HK-2 (cell line): ENCODE measurements at regions not wholly inside any gene's neighbourhood (a gene's known extent, or its start where the extent isn't known, plus 50 kb on each side); places are given as distances from the start of the nearest gene placed in this dataset.
"Not testable (repeated sequence)": the region's sequence is repeated elsewhere in the genome, so short reads cannot be mapped to it uniquely, and the experiment has no call there.

Experiments used
- DNase-seq: peaks from one replicate; pipeline ENCODE4 v3.0.0-alpha.2; 2018; ENCODE audit not compliant: unreplicated experiment

DNA sequence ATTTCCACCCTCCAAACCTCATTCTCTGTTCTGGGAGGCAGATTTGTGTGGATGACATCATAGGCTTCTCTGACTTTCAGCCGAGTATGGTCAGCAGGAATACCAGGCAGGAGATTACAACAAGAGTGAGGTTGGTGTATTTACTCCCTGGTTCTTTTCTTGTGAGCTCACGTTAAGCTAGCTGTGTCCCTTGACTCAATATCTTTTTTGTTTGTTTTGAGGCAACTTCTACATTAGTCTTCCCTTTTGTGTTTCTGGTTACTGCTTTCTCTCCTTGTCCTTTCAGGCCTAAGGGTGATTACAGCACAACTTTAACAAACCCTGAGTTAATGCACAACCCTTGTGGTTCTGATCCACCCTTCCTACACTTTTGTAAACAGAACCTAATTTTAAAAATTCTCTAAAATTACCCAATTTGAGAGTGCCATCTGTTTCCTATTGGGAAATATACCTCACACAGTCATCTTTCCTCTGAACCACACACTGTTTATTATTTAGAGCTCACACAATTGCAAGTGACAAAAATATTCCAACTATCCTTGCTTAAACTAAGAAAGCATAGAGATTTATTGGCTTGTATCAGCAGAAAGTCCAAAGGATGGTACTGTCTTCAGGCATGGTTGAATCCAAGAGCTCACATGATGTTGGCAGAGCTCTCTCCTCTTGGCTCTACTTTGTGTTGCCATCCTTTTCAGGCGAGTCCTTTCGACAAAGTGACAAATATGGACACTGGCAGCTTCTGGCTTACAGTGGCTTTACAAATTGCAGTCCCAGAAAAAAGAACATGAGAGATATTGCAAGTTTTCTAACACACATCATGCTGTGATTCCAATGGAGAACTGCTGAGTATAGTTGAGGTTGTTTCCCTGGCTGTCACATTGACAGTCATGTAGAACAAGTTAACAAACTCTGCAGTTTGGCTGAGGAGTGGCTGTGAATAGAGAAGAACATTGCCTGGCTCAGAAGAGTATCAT lies 150.5 kb upstream of the DDIT4L start:
- DNase-seq = no peak

DNA sequence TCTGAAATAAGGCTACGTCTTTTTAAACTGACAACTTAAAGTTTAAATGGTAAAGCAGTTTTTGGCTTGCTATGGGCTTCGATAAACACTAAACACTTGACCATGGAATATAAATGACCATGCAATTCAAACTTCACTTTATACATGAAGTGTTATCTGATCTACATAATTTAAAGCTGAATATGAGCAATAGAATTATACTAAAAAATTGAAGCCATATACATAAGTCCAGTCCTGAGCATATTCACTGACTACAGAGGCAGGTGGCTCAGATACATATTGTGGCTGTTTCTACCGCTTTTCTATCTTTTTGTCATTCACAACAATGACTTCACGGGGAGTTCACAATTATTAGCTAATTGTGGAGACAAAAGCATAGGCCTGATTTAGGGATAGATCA lies 149.6 kb upstream of the DDIT4L start:
- DNase-seq = no peak

DNA sequence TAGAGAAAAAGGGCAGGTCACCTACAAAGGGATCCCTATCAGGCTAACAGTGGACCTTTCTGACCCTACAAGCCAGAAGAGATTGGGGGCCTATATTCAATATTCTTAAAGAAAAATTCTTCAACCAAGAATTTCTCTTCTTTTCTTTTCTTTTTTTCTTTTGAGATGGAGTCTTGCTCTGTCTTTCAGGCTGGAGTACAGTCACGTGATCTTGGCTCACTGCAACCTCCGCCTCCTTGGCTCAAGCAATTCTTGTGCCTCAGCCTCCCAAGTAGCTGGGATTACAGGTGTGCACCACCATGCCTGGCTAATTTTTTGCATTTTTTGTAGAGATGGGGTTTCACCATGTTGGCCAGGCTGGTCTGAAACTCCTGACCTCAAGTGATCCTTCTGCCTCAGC lies 143.2 kb upstream of the DDIT4L start:
- DNase-seq = not testable (repeated sequence)

DNA sequence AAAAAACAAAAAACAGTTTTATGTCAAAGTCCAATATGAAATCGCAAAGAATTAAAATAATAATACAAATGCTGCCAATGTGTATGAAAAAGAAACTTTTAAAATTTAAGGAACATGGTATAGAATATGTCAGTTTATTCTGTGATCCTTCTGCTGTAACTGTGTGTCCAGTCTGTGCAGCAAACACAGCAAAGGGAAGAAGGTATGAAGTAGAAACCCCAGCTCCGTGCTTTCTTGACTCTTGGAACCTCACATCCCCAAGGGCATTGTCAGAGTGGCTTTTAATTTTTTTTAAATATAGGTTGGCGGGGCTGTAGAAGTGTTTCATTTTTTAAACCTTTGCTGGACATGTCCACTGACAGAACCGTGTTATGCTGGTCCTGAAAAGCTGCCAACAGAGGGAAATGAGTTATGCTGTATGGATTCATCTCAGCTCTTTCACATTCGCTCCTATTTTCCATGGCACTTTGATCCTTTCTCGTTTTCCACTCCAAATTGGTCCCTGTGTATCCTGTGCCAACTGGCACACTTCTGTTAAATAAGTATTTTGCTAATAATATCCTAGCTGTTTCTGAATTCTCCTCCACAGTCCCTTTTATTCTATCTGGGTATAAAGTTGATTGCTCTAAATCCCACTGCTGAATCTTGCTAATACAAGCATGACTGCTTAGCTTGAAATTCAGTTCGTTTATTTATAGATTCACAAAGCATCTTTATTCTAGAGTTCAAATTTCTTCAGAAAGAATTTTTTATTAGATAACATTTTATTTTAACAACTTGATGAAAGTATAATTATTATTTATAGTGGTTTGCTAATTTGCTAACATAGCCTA lies 127.0 kb upstream of the DDIT4L start:
- no peak for DNase-seq

DNA sequence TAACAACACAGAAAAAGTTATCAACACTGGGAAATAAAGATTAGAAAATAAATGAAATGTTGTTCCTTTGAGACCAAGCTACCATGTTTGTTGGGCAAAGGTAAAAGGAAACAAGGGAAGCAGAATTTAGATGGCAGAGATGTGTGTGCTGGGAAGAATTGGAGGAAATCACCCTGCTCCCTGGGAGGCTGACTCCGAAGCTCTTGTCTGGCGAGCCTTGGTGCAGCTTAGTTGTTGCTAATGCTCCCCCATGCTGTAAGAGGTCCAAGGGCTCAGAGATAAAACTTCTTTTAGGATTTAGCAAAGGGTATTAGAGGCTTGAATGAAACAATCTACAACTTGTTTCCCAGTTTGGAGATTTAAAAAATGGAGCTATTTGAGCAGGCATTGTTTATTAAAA lies 123.8 kb upstream of the DDIT4L start:
- DNase-seq = no peak

DNA sequence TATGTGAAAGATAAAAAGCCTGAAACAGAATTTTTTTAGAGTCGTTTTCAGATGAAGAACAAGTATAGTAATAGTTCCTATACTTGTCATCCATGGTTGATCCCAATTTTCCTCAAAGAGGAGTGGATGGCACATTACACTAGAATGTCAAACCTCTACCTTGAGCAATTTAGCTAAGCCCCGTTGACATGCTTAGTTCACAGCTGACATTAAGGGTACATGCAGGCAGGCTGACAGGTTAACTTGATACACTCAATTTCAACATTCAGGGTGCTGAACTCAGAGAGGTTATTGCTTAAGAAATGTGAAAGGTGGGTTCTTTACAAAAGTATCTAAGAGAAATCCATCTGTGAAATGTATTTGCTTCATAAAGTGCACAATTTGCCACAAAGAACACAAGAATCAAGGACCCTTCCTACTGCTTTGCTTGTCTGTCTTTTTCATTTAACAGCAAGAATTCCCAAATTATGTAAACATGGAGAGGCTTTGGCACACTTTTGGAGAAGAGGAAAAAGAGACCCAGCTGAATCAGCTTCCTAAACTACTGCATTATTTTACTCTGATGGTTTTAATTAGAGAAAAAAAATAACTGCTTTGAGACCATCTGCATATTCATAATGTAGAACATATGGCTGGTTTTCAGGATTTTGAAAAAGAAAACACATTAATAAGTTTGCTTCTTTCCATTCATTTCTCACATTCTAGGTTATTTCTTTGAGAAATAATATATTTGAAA lies 122.5 kb upstream of the DDIT4L start:
- no peak for DNase-seq

DNA sequence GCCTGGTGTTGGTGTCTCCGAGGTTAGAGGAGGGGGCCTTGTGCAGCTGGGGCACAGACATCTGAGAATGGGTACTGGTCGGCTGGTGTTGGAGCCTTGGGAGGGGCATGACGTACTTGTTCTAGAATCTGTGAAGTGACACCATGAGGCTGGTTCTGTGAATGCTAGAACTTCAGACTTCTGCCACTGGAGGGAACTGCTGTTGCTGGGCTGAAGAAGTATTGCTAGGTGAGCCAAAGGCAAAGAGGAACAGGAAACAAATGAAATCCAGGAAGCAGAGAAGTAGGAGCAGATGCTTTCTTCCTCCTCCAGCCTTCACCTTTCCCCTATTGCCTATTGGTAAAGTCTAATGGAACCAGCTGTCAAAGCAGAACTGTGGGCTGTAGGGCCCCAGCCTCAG lies 120.9 kb upstream of the DDIT4L start:
- DNase-seq = no peak

DNA sequence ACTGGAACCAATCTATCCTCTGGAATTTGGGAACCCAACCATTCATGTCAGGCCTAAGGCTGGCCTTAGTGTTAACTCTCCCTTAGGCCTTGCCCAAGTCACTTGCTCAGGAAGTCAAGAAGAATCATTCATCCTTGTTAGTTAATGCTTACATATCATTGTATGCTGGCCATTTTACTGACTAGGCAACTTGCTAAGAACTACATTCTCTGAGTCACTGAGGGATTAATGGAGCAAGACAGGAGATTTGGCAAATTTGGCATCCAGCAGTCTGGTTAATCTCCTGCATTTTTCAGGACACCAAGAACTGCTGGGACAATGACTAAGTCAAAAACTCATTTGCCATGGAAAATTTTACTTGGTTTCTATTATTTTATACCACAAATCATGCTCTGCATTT lies 115.8 kb upstream of the DDIT4L start:
- no peak for DNase-seq

DNA sequence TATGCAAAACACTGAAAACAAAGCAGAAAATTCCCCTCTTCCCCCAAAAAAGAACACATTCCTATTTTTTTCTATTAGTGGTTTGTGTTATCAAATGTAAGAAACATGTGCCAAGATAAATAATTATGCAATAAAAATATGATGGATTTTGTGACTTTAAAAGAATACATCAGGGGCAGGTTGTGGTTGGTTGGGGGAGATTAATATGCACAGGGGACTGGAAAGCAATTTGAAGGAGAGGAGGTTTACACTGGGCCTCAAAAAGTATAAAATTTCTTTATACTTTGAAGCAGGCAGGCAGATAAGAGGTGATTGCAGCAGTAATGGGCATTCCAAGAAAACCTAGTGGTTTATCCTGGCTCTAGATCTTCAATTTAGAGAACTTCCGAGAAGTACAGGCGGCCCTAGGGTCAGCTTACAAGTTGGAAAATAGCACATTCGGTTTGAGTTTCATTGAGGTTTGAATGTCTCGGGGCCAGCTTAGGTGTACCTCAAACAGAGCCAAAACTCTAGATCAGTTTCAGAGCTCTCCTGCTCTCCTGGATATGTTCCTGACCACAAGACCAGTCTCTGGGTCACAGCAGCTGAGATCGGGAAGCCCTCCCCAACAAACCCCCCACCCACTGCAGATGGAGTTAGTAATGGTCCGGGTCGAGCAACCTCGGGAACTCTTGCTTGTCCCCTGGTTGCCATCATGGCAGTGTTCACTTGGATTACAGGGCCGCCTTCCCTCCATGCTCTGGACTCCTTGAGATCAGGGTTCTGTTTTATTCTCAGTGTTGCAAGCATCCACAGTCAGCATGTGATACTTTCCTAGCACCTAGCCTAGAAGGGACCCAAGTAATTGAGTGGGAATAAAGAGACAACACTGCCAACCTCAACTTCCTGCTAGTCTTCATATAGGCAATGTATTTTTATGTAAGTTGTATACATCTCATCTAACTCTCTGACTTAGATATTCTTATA lies 112.1 kb upstream of the DDIT4L start:
- no peak for DNase-seq

DNA sequence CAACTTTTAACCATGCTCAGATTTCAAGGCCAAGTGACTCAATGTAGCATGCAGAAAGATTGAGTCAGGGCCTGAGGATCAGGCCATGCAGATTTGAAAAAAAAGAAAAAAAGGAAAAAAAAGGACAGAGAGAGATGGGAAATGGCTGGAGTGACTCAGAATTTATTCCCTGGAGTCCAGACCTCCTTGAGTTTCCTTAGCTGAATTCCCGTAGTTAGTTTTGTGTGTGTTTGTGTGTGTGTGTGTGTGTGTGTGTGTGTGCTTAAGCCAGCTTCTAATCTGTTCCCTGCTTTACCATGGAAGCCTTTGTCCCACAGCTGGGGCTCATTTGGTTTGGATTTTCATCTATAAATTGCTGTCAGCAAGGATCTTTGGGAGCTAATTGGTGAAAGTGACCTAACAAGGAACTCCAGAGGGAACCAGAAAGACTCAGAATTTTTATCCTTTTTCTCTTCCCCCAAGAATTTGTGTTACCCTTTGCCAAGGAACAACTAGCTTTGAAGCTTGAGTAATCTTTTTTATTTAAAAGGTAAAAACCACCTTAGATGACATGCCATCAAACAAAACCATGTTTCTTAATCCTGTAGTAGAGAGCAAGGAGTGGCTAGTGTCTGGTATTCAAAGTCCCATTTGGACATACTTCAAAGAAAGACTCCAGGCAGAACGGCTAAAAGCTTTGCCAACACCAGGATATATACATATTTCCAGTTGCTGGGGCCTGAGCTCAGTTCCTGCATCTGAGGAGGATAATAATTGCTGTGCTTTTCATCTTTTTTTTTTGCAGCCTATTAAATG lies 109.0 kb upstream of the DDIT4L start:
- peak; percentile 38 for DNase-seq

DNA sequence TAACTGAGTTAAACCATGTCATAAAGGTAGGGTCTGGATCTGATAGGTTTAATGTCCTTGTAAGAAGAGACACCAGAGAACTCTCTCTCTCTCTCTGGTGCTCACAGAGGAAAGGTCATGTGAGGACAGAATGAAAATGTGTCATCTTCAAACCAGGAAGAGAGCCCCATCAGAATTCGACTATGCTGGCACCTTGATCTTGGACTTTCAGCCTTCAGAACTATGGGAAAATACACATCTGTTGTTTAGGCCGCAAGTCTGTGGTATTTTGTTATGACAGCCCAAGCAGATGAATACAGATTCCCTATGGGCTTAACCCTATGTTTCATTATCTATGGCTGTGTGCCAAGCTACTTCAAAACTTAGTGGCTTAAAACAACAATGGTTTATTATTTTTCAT lies 105.5 kb upstream of the DDIT4L start:
- DNase-seq = no peak

DNA sequence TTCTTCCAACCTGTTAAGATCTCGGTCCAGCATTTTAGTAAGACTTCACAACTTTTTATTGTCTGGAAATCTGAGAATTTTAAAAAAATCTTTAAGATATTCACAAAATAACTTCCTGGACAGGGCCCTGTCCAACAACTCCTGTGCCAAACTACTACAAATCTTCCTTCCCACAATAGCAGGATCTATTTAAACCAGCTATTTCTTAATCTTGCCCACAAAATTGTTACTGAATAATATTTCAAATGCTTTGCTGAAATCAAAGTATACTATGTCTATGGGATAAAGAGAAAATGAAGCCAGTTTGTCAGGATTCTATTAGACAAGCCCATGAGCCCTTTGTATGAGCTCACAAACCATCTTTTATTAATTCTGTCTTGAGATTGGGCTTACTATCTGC lies 104.1 kb upstream of the DDIT4L start:
- DNase-seq = no peak

DNA sequence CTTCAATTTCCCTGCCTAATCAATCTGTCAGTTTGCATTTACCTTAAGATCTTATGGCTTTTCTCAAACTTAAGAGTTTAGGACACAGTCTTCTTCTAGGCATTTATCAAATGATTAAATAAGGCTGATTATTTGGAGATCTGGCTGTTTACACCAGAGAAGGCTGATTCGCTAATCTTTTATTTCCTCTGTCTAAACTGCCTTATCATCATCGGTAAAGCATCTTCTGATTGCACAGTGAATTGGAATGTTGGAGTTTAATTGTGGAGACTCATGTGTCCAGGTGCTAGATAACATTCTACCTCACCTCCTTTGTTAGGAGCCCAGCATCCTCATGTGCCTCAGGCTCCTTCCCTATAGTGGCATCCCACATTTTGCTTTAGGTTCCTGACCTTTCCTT lies 100.3 kb upstream of the DDIT4L start:
- DNase-seq = no peak

DNA sequence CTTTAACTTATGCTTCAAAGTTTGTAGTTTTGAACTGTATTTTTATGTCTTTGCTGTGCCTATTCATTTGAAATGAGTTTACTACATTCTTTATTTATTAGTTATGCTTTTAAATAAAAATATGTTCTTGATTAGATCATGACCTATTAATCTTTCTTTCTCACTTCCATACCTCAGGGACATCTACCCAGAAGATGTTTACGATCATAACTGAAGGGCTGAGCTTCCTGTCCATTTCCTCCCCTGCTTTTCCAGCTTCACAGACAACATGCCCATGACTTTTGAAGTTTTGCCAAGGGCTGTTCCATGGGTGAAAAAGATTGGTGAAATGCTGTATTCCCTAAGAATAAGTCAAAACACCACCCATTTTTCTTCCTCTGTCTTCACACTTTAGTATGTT lies 99.7 kb upstream of the DDIT4L start:
- no peak for DNase-seq

DNA sequence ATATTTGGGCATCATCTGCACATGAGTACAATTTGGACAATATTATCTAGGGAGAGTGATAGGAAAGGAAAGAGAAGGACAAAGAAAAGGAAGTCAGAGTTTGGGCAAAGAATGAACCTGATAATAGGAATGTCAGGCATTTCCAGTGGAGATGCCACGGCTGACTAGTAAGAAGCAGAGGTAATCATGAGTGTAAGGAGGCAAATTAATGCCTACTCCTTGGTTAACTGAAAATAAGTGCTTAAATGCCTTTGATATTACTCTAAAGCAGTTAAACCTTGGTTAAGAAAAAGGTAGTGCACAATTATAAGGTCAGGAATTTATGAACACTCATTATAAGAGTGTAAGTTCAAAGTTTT lies 99.2 kb upstream of the DDIT4L start:
- DNase-seq = no peak

DNA sequence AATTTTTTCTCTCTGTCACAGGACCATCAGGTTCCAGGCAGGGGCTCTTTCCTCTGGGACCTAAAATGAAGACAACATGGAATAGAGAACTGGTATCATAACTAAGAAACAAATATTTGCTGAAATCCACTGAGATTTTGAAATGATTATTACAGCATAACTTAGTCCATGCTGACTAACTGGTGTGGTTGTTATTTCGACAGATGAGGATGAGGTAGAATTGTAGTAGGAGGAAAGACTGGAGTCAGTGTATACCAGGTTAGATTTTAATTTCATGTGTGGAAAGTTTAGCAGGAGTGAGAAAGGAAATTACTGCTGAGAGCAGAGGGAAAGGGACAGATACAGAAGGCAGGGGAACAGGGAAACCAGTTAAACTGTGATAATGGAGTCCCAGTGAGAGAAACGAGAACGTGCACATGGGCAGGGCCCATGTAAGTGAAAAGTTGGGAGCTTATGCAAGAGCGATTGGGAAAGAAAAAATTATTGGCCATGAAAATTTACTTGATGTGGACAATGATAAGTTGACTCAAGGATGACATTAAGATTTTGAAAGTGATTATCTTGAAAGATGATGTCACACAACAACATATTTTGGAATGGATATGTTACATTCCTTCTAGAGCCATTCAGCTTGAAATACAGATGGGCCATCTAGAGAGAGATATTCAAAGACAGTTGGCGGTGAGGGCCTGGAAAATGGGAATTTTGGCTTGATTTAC lies 98.7 kb upstream of the DDIT4L start:
- DNase-seq = no peak

DNA sequence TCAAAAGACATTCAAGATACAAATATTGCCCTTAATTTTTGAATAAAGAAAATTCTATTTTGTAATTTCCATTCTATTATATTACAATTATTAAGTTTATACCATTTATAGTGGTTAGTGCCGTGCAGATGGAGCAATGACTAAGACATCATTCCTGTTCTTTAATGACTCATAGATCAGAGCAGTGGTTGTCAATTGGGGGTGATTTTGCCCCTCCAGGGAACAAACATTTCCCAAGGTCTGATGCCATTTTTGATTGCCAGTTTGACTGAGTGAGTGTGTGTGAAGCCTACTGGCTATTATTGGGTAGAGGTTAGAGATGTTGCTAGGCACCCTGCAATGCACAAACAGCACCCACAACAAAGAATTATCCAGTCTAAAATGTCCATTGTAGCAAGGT lies 97.9 kb upstream of the DDIT4L start:
- no peak for DNase-seq

DNA sequence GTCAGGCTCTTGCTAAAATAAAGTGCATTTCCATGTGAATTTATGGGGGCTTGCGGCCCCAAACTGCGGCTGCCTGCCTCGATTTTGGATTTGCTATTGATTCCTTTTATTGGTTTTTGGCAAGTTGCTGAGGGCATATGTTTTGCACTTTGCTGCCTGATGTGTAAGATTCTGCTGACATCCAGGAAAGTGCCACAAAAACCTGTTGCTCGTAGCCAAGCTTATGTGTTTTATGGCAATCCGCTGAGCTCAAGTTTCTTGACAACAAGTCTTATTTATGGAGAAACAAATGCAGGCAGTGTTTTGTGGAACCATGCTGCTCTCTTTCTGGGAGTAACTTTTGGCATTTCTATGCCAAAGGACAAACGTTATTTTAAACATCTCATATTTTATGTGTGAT lies 97.3 kb upstream of the DDIT4L start:
- DNase-seq = no peak

DNA sequence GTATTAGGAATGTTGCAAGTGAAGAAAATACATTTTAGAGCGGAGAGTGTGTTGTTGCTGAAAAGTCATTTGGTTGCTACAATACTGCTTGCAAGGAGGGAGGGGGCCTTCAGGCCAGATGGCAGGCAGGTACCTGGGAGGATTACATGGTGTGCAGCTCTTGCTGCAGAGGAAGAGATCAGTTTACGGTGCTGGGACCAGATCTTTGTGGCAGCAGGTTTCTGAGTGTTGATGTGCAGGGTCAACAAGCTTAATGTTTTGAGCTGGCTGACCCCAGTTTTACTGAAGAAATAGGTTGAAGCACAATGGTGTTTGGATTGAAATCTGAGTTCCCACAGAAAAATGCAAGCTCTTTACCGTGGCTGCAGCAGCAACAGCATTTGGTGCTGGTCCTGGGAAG lies 96.4 kb upstream of the DDIT4L start:
- DNase-seq = no peak

DNA sequence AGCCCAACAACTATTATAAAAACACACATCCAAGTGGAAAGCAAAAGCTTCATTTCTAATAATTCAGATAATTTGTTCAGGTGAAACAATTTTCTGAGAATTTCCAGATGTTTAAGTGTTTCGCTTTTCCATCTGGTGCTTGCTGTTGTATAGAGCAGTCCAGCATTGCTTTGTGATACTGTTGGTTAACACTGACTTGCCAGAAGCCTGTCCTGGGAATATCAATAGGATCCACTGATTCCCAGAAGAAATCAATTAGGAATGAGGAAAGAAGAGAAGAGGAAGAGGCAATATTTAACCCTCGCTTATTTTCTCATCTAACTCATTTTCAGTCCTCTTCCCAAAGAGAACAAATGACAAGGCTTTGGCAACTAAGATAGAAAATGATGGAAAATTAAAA lies 94.9 kb upstream of the DDIT4L start:
- no peak for DNase-seq
